ENCODE measurements at regions not wholly inside any gene's neighbourhood (a gene's known extent, or its start where the extent isn't known, plus 50 kb on each side); places are given as distances from the start of the nearest gene placed in this dataset.

DNA sequence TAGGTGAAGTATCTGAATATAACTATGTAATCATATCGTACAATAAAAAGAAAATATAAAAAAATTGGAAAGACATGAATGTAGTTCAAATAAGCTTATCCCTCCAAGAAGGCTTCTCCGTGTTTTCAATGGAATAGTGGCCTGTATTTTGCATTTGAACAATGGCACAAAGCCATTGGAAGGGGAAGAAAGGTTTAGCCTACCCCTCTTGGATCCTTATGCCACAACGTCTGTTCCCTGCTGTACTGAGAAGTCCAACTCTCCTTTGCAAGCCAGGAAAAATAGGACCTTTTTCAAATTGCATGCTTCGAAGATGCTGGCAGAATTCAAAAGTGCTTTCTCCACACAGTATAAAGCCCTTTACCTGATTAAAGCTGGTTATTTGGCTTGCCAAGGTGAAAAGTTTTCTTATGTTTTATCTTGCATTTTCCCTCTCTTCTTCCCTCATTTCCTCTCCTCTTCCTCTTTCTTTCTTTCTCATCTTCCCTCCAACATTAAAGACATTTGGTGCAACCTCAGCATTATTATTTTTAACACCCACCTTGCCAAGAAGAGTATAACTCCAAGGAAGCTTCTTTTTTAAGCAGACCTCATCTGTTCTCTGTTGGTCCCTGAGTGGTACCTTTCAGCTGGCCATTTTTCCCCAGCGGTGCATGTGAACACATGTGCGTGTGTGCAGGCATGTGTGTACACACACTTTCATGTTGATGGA is 968.6 kb upstream of the RBFOX1 start:
- no peak overlapping the region for H3K4me3 ChIP-seq (ENCODE audit: low read length)
- DNase-seq (ENCODE audit: low read depth): no peak
- TF ChIP-seq CTCF (conservative IDR thresholded peaks at IDR 0.05; ENCODE audit: low read depth, low read length): no peak

DNA sequence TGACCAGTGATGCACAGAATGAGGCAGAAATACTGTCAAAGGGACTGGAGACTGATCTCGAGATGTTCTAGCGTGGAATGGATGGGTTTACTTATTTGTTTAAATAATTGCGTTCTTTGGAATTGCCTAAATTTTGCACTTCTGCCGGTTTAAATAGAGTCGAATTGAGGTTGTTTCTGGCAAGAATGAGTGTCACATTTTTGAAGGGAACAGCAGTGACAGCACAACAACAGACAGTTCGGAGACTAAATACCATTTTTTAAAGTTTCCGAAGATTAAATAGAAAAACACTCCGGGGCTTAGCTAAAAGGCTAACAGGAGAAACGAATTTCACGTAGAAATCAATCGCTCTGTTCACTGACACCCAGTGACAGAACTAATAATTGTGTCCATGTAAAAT is 969.2 kb upstream of the RBFOX1 start:
- TF ChIP-seq CTCF (conservative IDR thresholded peaks at IDR 0.05; ENCODE audit: low read depth, low read length): no peak
- DNase-seq (ENCODE audit: low read depth): no peak
- H3K4me3 ChIP-seq (ENCODE audit: low read length): no peak overlapping the region

GRCh38 chr16:6362321-6362720 is 970.3 kb upstream of the RBFOX1 start:
- no peak for TF ChIP-seq CTCF (conservative IDR thresholded peaks at IDR 0.05; ENCODE audit: low read depth, low read length)
- H3K4me3 ChIP-seq (ENCODE audit: low read length): no peak overlapping the region
- DNase-seq (ENCODE audit: low read depth): no peak

DNA sequence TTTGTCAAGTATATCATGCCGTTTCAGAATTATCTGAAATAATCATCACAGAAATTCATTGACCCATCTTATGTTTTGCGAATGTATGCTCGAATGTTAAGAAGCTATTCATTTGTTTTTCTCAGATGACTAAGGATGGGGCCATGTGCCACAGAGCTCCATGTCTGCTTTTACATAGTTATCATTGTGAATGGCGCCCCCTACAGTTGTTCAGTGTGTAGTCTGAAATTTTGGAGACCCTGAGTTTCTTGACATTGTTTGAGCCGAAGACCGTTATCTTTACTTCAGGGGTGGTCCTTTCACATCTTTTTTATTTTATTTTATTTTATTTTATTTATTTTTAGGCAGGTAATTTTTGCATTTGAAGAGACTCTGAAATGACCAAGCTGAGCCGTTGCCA is 972.0 kb upstream of the RBFOX1 start:
- TF ChIP-seq CTCF (conservative IDR thresholded peaks at IDR 0.05; ENCODE audit: low read depth, low read length): no peak
- no peak overlapping the region for H3K4me3 ChIP-seq (ENCODE audit: low read length)
- no peak for DNase-seq (ENCODE audit: low read depth)

DNA sequence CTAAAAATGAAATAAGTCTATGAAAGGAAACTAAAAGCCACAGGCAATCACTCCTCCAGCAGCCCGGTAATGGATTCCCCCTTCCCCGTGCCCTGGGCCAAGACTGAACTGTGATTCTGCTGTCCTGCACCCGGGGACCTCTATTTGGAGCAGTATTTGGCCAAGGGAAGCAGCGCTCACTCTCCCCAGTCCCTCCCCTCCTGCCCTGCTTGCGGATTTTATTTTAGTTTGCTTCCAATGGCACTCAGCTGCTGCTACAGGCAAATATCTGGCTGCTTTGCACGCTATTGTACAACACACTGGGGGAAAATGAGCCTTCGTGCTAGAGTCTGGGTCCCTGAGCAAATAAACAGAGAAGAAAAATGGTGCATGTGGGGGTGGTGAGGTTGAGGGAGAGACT is 975.7 kb upstream of the RBFOX1 start:
- no peak for DNase-seq (ENCODE audit: low read depth)
- TF ChIP-seq CTCF (conservative IDR thresholded peaks at IDR 0.05; ENCODE audit: low read depth, low read length): no peak
- no peak overlapping the region for H3K4me3 ChIP-seq (ENCODE audit: low read length)

- no peak overlapping the region for H3K4me3 ChIP-seq (ENCODE audit: low read length)
- DNase-seq (ENCODE audit: low read depth): no peak
- TF ChIP-seq CTCF (conservative IDR thresholded peaks at IDR 0.05; ENCODE audit: low read depth, low read length): no peak
Measured at GRCh38 chr16:6349725-6350124, 982.9 kb upstream of the RBFOX1 start.

GRCh38 chr16:6345090-6345489 is 987.6 kb upstream of the RBFOX1 start:
- TF ChIP-seq CTCF (conservative IDR thresholded peaks at IDR 0.05; ENCODE audit: low read depth, low read length): no peak
- DNase-seq (ENCODE audit: low read depth): no peak
- H3K4me3 ChIP-seq (ENCODE audit: low read length): no peak overlapping the region
